ENCODE measurements at regions not wholly inside any gene's neighbourhood (a gene's known extent, or its start where the extent isn't known, plus 50 kb on each side); places are given as distances from the start of the nearest gene placed in this dataset.

DNA sequence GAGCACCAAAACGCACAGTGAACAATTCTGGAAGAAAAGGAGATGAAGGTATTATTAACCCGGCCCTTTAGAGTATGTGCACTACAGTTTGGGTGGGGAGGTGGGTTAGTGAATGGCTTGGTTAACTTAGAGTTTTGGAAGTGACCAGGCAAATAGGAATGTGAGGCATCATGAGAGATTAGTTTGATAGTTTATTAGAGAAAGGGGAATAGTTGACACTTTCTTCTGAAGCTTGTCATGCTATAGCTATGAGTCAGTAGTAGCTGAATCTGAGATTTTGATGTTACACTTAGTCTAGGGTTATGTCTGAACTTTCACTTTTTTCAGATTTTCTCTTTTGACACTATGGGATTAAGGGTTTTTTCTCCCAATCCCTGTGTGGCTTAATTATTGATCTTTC, 567.2 kb downstream of the SNAPC1 start:
- Mint-ChIP-seq H3K4me3 (no peak overlapping the region), H3K9me3 (peaks cover 16% of the 10 kb centered on the region), H3K36me3 (ENCODE audit: low read depth) (no peaks in the 10 kb centered on the region), H3K4me1 (no peaks in the 10 kb centered on the region), H3K27me3 (ENCODE audit: low read depth) (no peaks in the 10 kb centered on the region), H3K27ac (no peak overlapping the region)
- TF ChIP-seq, protein P1, sequence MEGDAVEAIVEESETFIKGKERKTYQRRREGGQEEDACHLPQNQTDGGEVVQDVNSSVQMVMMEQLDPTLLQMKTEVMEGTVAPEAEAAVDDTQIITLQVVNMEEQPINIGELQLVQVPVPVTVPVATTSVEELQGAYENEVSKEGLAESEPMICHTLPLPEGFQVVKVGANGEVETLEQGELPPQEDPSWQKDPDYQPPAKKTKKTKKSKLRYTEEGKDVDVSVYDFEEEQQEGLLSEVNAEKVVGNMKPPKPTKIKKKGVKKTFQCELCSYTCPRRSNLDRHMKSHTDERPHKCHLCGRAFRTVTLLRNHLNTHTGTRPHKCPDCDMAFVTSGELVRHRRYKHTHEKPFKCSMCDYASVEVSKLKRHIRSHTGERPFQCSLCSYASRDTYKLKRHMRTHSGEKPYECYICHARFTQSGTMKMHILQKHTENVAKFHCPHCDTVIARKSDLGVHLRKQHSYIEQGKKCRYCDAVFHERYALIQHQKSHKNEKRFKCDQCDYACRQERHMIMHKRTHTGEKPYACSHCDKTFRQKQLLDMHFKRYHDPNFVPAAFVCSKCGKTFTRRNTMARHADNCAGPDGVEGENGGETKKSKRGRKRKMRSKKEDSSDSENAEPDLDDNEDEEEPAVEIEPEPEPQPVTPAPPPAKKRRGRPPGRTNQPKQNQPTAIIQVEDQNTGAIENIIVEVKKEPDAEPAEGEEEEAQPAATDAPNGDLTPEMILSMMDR (IDR thresholded peaks at IDR 0.05; ENCODE audit: unreplicated experiment in 3 of 3): no peak

DNA sequence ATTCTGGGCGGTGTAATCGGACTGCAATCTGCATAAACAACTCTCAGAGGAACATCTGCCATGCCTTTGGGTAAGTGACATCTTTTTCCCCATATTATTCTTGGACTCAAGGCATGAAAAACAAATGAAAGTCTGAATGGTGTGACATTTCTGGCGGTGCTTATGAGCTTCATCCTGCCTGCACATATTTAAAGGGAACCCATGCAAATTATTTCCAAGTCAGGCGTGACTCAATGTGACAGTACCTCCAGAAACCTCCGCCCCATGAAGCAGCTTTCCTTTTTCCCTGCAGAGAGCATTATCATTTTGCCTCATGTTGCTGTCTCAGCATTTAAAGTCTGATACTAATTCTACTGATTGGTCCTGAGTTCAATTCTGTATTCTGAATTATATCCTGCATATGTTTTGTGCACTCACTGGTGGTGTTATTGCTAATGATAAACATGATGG, 585.4 kb downstream of the SNAPC1 start:
- H3K36me3 Mint-ChIP-seq (ENCODE audit: low read depth): no peaks in the 10 kb centered on the region
- no peaks in the 10 kb centered on the region for H3K27me3 Mint-ChIP-seq (ENCODE audit: low read depth)
- no peak overlapping the region for H3K27ac Mint-ChIP-seq
- peaks cover 9% of the 10 kb centered on the region for H3K9me3 Mint-ChIP-seq
- TF ChIP-seq, protein P1 (IDR thresholded peaks at IDR 0.05; ENCODE audit: unreplicated experiment in 3 of 3): no peak
- H3K4me3 Mint-ChIP-seq: no peak overlapping the region
- H3K4me1 Mint-ChIP-seq: no peaks in the 10 kb centered on the region

DNA sequence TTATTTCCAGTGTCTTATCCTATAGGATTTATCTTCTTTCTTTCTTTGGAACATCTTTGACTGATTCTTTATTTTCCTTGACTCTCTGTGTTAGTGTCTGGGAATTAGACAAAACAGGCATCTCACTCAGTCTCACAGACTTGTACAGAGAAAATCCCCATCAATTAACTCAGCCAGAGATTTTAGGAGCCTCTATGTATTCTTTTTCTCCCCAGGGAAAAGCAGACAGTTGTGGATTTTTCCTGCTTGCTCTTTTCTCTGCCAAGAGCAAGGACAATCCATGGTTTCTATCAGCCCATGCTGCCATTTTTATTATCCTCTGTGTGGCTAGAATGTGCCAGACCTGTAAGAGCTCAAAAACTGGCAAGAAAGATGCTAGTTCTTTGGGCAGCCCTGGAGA, 595.1 kb downstream of the SNAPC1 start:
- Mint-ChIP-seq H3K9me3 (peaks cover 30% of the 10 kb centered on the region), H3K4me3 (no peak overlapping the region), H3K36me3 (ENCODE audit: low read depth) (no peaks in the 10 kb centered on the region), H3K27me3 (ENCODE audit: low read depth) (no peaks in the 10 kb centered on the region), H3K27ac (no peak overlapping the region), H3K4me1 (no peaks in the 10 kb centered on the region)
- TF ChIP-seq, protein P1 (IDR thresholded peaks at IDR 0.05; ENCODE audit: unreplicated experiment in 3 of 3): no peak

DNA sequence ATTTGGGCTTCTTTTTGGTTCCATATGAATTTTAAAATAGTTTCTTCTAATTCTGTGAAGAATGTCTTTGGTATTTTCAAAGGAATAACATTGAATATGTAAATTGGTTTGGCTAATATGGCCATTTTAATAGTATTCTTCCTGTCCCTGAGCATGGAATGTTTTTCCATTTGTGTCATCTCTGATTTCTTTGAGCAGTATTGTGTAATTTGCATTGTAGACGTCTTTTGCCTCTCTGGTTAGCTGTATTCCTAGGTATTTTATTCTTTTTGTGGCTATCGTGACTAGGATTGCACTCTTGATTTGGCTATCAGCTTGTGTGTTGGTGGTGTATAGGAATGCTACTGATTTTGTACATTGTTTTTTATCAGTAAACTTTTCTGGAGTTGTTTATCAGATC, 601.9 kb downstream of the SNAPC1 start:
- Mint-ChIP-seq H3K4me1 (no peaks in the 10 kb centered on the region), H3K9me3 (peaks cover 3% of the 10 kb centered on the region), H3K36me3 (ENCODE audit: low read depth) (no peaks in the 10 kb centered on the region), H3K27ac (no peak overlapping the region), H3K4me3 (no peak overlapping the region), H3K27me3 (ENCODE audit: low read depth) (no peaks in the 10 kb centered on the region)
- TF ChIP-seq, protein P1 (IDR thresholded peaks at IDR 0.05; ENCODE audit: unreplicated experiment in 3 of 3): no peak

DNA sequence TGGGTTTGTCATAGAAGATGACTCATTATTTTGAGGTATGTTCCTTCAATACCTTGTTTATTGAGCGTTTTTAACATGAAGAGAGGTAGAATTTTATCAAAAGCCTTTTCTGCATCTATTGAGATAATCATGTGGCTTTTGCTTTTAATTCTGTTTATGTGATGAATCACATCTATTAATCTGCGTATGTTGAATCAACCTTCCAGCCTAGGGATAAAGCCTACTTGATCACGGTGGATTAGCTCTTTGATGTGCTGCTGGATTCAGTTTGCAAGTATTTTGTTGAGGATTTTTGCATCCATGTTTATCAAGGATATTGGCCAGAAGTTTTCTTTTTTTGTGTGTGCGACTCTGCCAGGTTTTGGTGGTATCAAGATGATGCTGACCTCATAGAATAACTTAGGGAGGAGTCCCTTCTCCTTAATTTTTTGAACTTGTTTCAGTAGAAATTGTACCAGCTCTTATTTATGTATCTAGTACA, 602.6 kb downstream of the SNAPC1 start:
- Mint-ChIP-seq H3K27me3 (ENCODE audit: low read depth) (no peaks in the 10 kb centered on the region), H3K27ac (no peak overlapping the region), H3K4me1 (no peaks in the 10 kb centered on the region), H3K4me3 (no peak overlapping the region), H3K9me3 (peaks cover 3% of the 10 kb centered on the region), H3K36me3 (ENCODE audit: low read depth) (no peaks in the 10 kb centered on the region)
- TF ChIP-seq, protein P1 (IDR thresholded peaks at IDR 0.05; ENCODE audit: unreplicated experiment in 3 of 3): no peak

DNA sequence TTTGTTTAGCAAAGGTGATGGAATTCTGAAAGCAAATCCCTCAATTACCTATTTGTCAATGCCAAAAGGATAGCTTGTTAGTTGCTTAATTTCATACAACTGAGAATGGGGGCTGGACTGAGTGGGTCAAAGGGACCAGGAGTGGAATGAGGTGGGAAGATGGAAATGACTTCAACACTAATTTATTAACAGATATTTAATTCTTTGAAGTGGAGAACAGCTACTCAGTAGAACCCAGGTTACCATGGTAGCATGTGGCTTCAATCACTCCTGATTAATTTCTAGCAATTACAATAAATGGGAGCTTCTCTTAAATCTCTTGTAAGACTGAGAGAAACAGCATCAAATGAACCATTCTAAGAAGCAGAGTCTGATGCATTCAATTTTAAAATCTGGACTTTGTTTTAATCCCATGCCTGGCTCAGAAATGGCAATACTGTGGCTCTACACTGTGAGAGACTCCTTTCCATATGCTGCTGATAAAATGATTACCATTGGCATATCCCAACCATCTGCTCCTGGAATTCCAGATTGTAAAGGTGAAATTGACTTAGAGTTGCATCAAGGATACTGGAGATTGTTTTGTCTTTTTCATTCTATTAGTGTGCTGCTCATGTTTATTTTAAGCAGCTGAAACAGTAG, 607.8 kb downstream of the SNAPC1 start:
- peaks cover 4% of the 10 kb centered on the region for H3K27me3 Mint-ChIP-seq (ENCODE audit: low read depth)
- H3K9me3 Mint-ChIP-seq: no peaks in the 10 kb centered on the region
- H3K27ac Mint-ChIP-seq: no peak overlapping the region
- TF ChIP-seq, protein P1 (IDR thresholded peaks at IDR 0.05; ENCODE audit: unreplicated experiment in 3 of 3): no peak
- H3K4me3 Mint-ChIP-seq: no peak overlapping the region
- no peaks in the 10 kb centered on the region for H3K36me3 Mint-ChIP-seq (ENCODE audit: low read depth)
- no peaks in the 10 kb centered on the region for H3K4me1 Mint-ChIP-seq

All from nephron (organoid).